ENCODE measurements at regions not wholly inside any gene's neighbourhood (a gene's known extent, or its start where the extent isn't known, plus 50 kb on each side); places are given as distances from the start of the nearest gene placed in this dataset.

- H4K20me1 ChIP-seq (replicated peaks; ENCODE audit: control insufficient read depth, insufficient read depth, low read length): no peaks in the 10 kb centered on the region
- intact Hi-C loops (cut with micrococcal nuclease): no loop called here
- no peak overlapping the region for H3K27ac ChIP-seq (ENCODE audit: extremely low read depth, low read depth, low read length)
- H3K4me1 ChIP-seq (replicated peaks in 1 of 2; ENCODE audit: control insufficient read depth in 2 of 2, insufficient read depth in 2 of 2, low read length in 2 of 2): no peaks in the 10 kb centered on the region; a peak in 1 of 5 replicates
- in situ Hi-C loops (cut with MboI): no loop called here
- H3K9ac ChIP-seq (ENCODE audit: insufficient read depth in 1 of 2, low read depth in 2 of 2, low read length in 2 of 2): peak overlapping the region in 1 of 2 experiments; percentile 31; a peak in 1 of 4 replicates
- H3K4me3 ChIP-seq: peak overlapping the region; percentile 44
- FAIRE-seq (peak; percentile 11), DNase-seq (ENCODE audit: extremely low read depth in 1 of 4, low spot score in 3 of 4) (peak; percentile 22 to 44 (median 38)), ATAC-seq (peak; percentile 78)
- ChIA-PET POLR2A (interaction anchor here (0.5 to 1.5 kb wide), 4 partner anchors 12 to 106 kb away, joined by 3 to 5 read pairs (median 4); no protein-coding TSS in a partner anchor), CTCF (ENCODE audit: low intra/inter-chr PET ratio) (no interaction called here)
- peak overlapping the region; percentile 77 for H3K4me2 ChIP-seq (ENCODE audit: insufficient read depth, low read length)
- no peaks in the 10 kb centered on the region for H3K36me3 ChIP-seq (ENCODE audit: control insufficient read depth, insufficient read depth, low read length)
- no peaks in the 10 kb centered on the region for H3K79me2 ChIP-seq (ENCODE audit: control insufficient read depth, insufficient read depth, low read length)
- no peaks in the 10 kb centered on the region for H3K9me3 ChIP-seq (replicated peaks; ENCODE audit: control insufficient read depth, insufficient read depth, low read depth, low read length)
- H2AFZ ChIP-seq (ENCODE audit: low read depth, low read length): peak overlapping the region; percentile 95
- no TSS peak for BruUV-seq (replicated peaks)
- WGBS (ENCODE audit: insufficient coverage, low coverage, missing lambda C conversion rate): 3% methylated on average over 10 of the region's 10 CpGs
- H3K9me1 ChIP-seq (ENCODE audit: control insufficient read depth, insufficient read depth, low read length): no peaks in the 10 kb centered on the region
- no peaks in the 10 kb centered on the region for H3K27me3 ChIP-seq (ENCODE audit: control insufficient read depth in 2 of 2, insufficient read depth in 2 of 2, low read length in 2 of 2)
- 0 out of 4 replicates have a peak, but pooled peaks of 1 of the 2 experiments have one; percentile 25 for TF ChIP-seq FOXK2 (conservative IDR thresholded peaks at IDR 0.05 in 1 of 2, IDR thresholded peaks at IDR 0.05 in 1 of 2; ENCODE audit: low read depth in 2 of 2)
- TF ChIP-seq MECOM (CRISPR knock-in tag; IDR thresholded peaks at IDR 0.05): no peak
- TF ChIP-seq IRF2 (CRISPR knock-in tag; IDR thresholded peaks at IDR 0.05): peak; percentile 87; the same call in 1 of the 2 replicates
- TF ChIP-seq MYNN (IDR thresholded peaks at IDR 0.05): no peak
- TF ChIP-seq MYNN (CRISPR knock-in tag; IDR thresholded peaks at IDR 0.05): no peak
- no peak for TF ChIP-seq SAFB (IDR thresholded peaks at IDR 0.05; ENCODE audit: borderline replicate concordance, low read depth, low read length)
- TF ChIP-seq MNT (conservative IDR thresholded peaks at IDR 0.05): peak; percentile 32 to 36; a peak in 1 of 4 replicates
- peak; percentile 31; the same call in 1 of the 2 replicates for TF ChIP-seq JUND (IDR thresholded peaks at IDR 0.05; ENCODE audit: borderline replicate concordance, low read depth, low read length)
- TF ChIP-seq JUND (tag; IDR thresholded peaks at IDR 0.05; ENCODE audit: borderline replicate concordance, low read depth, low read length): peak; percentile 37; the same call in 1 of the 3 replicates
- peak; percentile 65 for TF ChIP-seq FOSL1 (tag; conservative IDR thresholded peaks at IDR 0.05)
- no peak for TF ChIP-seq NR2C2 (CRISPR knock-in tag; IDR thresholded peaks at IDR 0.05)
- TF ChIP-seq NR2C2 (tag; IDR thresholded peaks at IDR 0.05): peak; percentile 34; the same call in 1 of the 2 replicates
- no peak for TF ChIP-seq GATA2 (CRISPR knock-in tag; IDR thresholded peaks at IDR 0.05)
- TF ChIP-seq, protein P1, sequence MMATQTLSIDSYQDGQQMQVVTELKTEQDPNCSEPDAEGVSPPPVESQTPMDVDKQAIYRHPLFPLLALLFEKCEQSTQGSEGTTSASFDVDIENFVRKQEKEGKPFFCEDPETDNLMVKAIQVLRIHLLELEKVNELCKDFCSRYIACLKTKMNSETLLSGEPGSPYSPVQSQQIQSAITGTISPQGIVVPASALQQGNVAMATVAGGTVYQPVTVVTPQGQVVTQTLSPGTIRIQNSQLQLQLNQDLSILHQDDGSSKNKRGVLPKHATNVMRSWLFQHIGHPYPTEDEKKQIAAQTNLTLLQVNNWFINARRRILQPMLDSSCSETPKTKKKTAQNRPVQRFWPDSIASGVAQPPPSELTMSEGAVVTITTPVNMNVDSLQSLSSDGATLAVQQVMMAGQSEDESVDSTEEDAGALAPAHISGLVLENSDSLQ (IDR thresholded peaks at IDR 0.05): peak; percentile 13; the same call in 1 of the 2 replicates
- TF ChIP-seq ATF1 (CRISPR knock-in tag; IDR thresholded peaks at IDR 0.05): no peak
- TF ChIP-seq ATF1 (tag; IDR thresholded peaks at IDR 0.05): peak; percentile 50
These were observed 171.2 kb upstream of the NWD2 start for GRCh38 chr4:37073226-37073840.
